OCI-LY3 (cell line): ENCODE measurements at regions not wholly inside any gene's neighbourhood (a gene's known extent, or its start where the extent isn't known, plus 50 kb on each side); places are given as distances from the start of the nearest gene placed in this dataset.

Source experiments
- H2AFZ ChIP-seq: fragments of 200-600, 300-600 bp; shearing (Covaris generic); 2 replicates; pipeline ENCODE4 v1.6.0; 2014; ENCODE audit warnings: antibody characterized with exemption, low read depth, low read length
- H3K27ac ChIP-seq: fragments of 200-600, 300-600 bp; sonication (generic); 2 replicates; pipeline ENCODE4 v1.5.1; 2014; ENCODE audit warnings: mild to moderate bottlenecking, low read length, moderate library complexity, mixed read lengths
- H3K27me3 ChIP-seq: fragments of 200-600, 300-600 bp; sonication (generic); 2 replicates; pipeline ENCODE4 v1.6.1; 2014; ENCODE audit warnings: low read depth, low read length, mixed read lengths
- H3K36me3 ChIP-seq: fragments of 200-600, 300-600 bp; sonication (generic); replicated peaks from 2 replicates; pipeline ENCODE3; 2014; ENCODE audit warnings: low read depth, low read length, mixed read lengths
- H3K4me1 ChIP-seq: fragments of 300-600, 200-600 bp; sonication (generic); 2 replicates; pipeline ENCODE4 v1.6.1; 2014; ENCODE audit warnings: low read length, mixed read lengths
- H3K4me2 ChIP-seq: fragments of 200-600, 300-600 bp; sonication (generic); 2 replicates; pipeline ENCODE4 v1.6.1; 2014; ENCODE audit warnings: low read length, mixed read lengths
- H3K4me3 ChIP-seq: fragments of 300-600, 200-600 bp; sonication (generic); 2 replicates; pipeline ENCODE4 v1.5.1; 2014; ENCODE audit warnings: antibody characterized with exemption, mild to moderate bottlenecking, low read length, moderate library complexity
- H3K79me2 ChIP-seq: fragments of 300-600, 200-600 bp; shearing (Covaris generic); 2 replicates; pipeline ENCODE4 v1.6.1; 2014; ENCODE audit warnings: mild to moderate bottlenecking, low read length, mixed read lengths
- H3K9ac ChIP-seq: fragments of 300-600, 200-600 bp; shearing (Covaris generic); 2 replicates; pipeline ENCODE4 v1.6.0; 2014; ENCODE audit warnings: mild to moderate bottlenecking, low read length, moderate library complexity
- H3K9me3 ChIP-seq: fragments of 200-600, 300-600 bp; shearing (Covaris generic); 2 replicates; pipeline ENCODE4 v1.6.1; 2014; ENCODE audit warnings: low read length, mixed read lengths; ENCODE audit not compliant: insufficient read depth
- H4K20me1 ChIP-seq: fragments of 200-600, 300-600 bp; sonication (generic); 2 replicates; pipeline ENCODE4 v1.6.1; 2016; ENCODE audit warnings: low read length, mixed read lengths; ENCODE audit not compliant: insufficient read depth
- EZH2phosphoT487 ChIP-seq: fragments of 200-600 bp; shearing (Covaris generic); IDR thresholded peaks from 2 replicates; pipeline ENCODE4 v1.6.1; 2018; ENCODE audit warnings: antibody characterized with exemption, mixed run types, low read depth
- TF ChIP-seq, protein P1 (sequence below): fragments of 200-600, 300-600 bp; sonication (generic); IDR thresholded peaks from 2 replicates; pipeline ENCODE4 v1.5.1; 2014; ENCODE audit warnings: antibody characterized with exemption, low read length, low read depth

- Histone ChIP-seq H3K79me2 (no peaks in the 10 kb centered on the region), H3K27ac (no peak overlapping the region), H4K20me1 (no peaks in the 10 kb centered on the region), H3K36me3 (no peaks in the 10 kb centered on the region), H3K4me1 (peaks cover 15% of the 10 kb centered on the region), H3K4me2 (no peak overlapping the region), H3K27me3 (no peaks in the 10 kb centered on the region), H3K4me3 (no peak overlapping the region), H3K9me3 (no peaks in the 10 kb centered on the region), H3K9ac (no peak overlapping the region), H2AFZ (no peak overlapping the region)
- no peak for TF ChIP-seq EZH2phosphoT487
- TF ChIP-seq, protein P1, sequence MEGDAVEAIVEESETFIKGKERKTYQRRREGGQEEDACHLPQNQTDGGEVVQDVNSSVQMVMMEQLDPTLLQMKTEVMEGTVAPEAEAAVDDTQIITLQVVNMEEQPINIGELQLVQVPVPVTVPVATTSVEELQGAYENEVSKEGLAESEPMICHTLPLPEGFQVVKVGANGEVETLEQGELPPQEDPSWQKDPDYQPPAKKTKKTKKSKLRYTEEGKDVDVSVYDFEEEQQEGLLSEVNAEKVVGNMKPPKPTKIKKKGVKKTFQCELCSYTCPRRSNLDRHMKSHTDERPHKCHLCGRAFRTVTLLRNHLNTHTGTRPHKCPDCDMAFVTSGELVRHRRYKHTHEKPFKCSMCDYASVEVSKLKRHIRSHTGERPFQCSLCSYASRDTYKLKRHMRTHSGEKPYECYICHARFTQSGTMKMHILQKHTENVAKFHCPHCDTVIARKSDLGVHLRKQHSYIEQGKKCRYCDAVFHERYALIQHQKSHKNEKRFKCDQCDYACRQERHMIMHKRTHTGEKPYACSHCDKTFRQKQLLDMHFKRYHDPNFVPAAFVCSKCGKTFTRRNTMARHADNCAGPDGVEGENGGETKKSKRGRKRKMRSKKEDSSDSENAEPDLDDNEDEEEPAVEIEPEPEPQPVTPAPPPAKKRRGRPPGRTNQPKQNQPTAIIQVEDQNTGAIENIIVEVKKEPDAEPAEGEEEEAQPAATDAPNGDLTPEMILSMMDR: no peak
These were observed 491.5 kb downstream of the OLFM4 start for GRCh38 chr13:53520132-53520531.

- Histone ChIP-seq H3K36me3 (no peaks in the 10 kb centered on the region), H3K27ac (no peak overlapping the region), H3K27me3 (no peaks in the 10 kb centered on the region), H3K79me2 (no peaks in the 10 kb centered on the region), H3K9ac (no peak overlapping the region), H3K4me2 (no peak overlapping the region), H4K20me1 (no peaks in the 10 kb centered on the region), H3K4me3 (no peak overlapping the region), H3K9me3 (no peaks in the 10 kb centered on the region), H3K4me1 (peaks cover 15% of the 10 kb centered on the region), H2AFZ (no peak overlapping the region)
- no peak for TF ChIP-seq EZH2phosphoT487
- TF ChIP-seq, protein P1: no peak
These were observed 493.4 kb downstream of the OLFM4 start for GRCh38 chr13:53522034-53522433.

- Histone ChIP-seq H2AFZ (no peak overlapping the region), H3K9me3 (no peaks in the 10 kb centered on the region), H3K79me2 (no peaks in the 10 kb centered on the region), H4K20me1 (no peaks in the 10 kb centered on the region), H3K4me2 (peak overlapping the region; percentile 33; the same call in 1 of the 2 replicates), H3K4me3 (peak overlapping the region; percentile 24; the same call in 1 of the 2 replicates), H3K4me1 (peaks cover 20% of the 10 kb centered on the region), H3K27me3 (no peaks in the 10 kb centered on the region), H3K9ac (no peak overlapping the region), H3K27ac (no peak overlapping the region), H3K36me3 (no peaks in the 10 kb centered on the region)
- TF ChIP-seq EZH2phosphoT487: no peak
- TF ChIP-seq, protein P1: no peak
These were observed 509.0 kb downstream of the OLFM4 start for GRCh38 chr13:53537586-53537985.

DNA sequence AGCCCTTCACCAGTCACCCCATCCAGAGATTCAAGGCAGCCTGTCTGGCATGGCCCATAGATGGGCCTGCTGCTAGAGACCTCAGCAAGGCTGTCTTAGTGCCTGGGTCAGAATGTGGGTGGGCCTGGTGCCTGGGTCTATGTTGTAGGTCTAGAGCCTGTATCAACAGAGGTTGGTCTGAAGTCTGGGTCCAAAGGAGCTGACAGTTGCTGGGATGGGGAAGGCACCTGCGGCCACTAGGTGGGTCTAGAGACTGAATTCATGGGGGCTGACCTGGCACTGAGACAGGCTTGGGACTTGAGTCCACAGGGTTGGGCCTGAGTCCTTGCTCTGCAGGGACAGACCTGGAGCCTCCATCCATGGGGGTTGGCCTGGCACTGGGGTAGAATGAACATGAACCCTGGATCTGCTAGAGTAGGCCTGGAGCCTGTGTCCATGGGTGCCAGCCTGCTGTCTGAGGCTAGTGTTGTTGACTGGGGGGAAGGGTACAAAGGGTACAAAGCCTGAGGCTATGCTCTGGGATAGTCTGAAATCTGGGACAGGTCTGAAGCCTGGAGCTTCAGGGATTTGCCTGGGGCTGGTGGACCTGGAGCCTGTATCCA is 516.8 kb downstream of the OLFM4 start:
- no peaks in the 10 kb centered on the region for H3K79me2 ChIP-seq
- H3K9ac ChIP-seq: no peak overlapping the region
- H3K27ac ChIP-seq: no peak overlapping the region
- no peak overlapping the region for H3K4me3 ChIP-seq
- TF ChIP-seq, protein P1: no peak
- TF ChIP-seq EZH2phosphoT487: no peak
- H3K4me1 ChIP-seq: peaks cover 5% of the 10 kb centered on the region
- H2AFZ ChIP-seq: no peak overlapping the region
- no peaks in the 10 kb centered on the region for H4K20me1 ChIP-seq
- H3K9me3 ChIP-seq: no peaks in the 10 kb centered on the region; the same call in 1 of the 2 replicates
- peaks cover 7% of the 10 kb centered on the region for H3K36me3 ChIP-seq
- H3K4me2 ChIP-seq: no peak overlapping the region
- no peaks in the 10 kb centered on the region for H3K27me3 ChIP-seq
